CD4-positive, CD25-positive, alpha-beta regulatory T cell (primary cell): ENCODE measurements at regions not wholly inside any gene's neighbourhood (a gene's known extent, or its start where the extent isn't known, plus 50 kb on each side); places are given as distances from the start of the nearest gene placed in this dataset.
"Not testable (repeated sequence)": the region's sequence is repeated elsewhere in the genome, so short reads cannot be mapped to it uniquely, and the experiment has no call there.

ENCODE experiments used
- ATAC-seq, 2 donors: fragments of 150-1000 bp; cut with Tn5 transposase; one replicate each; pipeline ENCODE4 v1.10.0; 2021; ENCODE audit warnings: low read depth in 2 of 2, moderate number of reproducible peaks in 2 of 2, moderate library complexity in 1 of 2
- DNase-seq, 3 donors: peaks; one replicate each; pipeline versions ENCODE4 v3.0.0 to v3.0.0-alpha.2; 2012 to 2022; ENCODE audit warnings: mixed read lengths in 1 of 3
- H3K27ac ChIP-seq: one replicate; pipeline ENCODE4 v1.7.0; 2013; ENCODE audit warnings: mild to moderate bottlenecking, low read length; ENCODE audit not compliant: insufficient read depth, poor library complexity, severe bottlenecking
- H3K27me3 ChIP-seq: one replicate; pipeline ENCODE4 v1.7.0; 2013; ENCODE audit warnings: low read length; ENCODE audit not compliant: control insufficient read depth, insufficient read depth
- H3K36me3 ChIP-seq: one replicate; pipeline ENCODE4 v1.7.0; 2013; ENCODE audit warnings: mild to moderate bottlenecking, low read length, moderate library complexity; ENCODE audit not compliant: control insufficient read depth, insufficient read depth
- H3K4me1 ChIP-seq: 2 replicates; pipeline ENCODE4 v1.7.0; 2013; ENCODE audit warnings: mild to moderate bottlenecking, low read length; ENCODE audit not compliant: insufficient read depth, control insufficient read depth, poor library complexity, severe bottlenecking
- H3K4me3 ChIP-seq: one replicate; pipeline ENCODE4 v1.7.0; 2013; ENCODE audit warnings: low read depth, mild to moderate bottlenecking, low read length, moderate library complexity
- H3K9me3 ChIP-seq, 2 experiments: 1 replicate in 1 of 2; 2 replicates in 1 of 2; pipeline ENCODE4 v1.7.0; 2013; ENCODE audit warnings: low read length in 2 of 2, mild to moderate bottlenecking in 1 of 2, moderate library complexity in 1 of 2; ENCODE audit not compliant: control insufficient read depth in 2 of 2
- H3K27ac Mint-ChIP-seq, 3 donors: one replicate each; pipeline ENCODE4 v1.8.0; 2020 to 2022; ENCODE audit warnings: mild to moderate bottlenecking in 3 of 3, mixed read lengths in 3 of 3, moderate library complexity in 2 of 3
- H3K27me3 Mint-ChIP-seq: one replicate; pipeline ENCODE4 v1.8.0; 2022; ENCODE audit warnings: mild to moderate bottlenecking, mixed read lengths
- H3K36me3 Mint-ChIP-seq: one replicate; pipeline ENCODE4 v1.8.0; 2020; ENCODE audit warnings: mixed read lengths
- H3K4me1 Mint-ChIP-seq, 4 donors: one replicate each; pipeline ENCODE4 v1.8.0; 2020 to 2022; ENCODE audit warnings: mixed read lengths in 4 of 4, mild to moderate bottlenecking in 1 of 4
- H3K4me3 Mint-ChIP-seq, 4 donors: one replicate each; pipeline ENCODE4 v1.8.0; 2020 to 2022; ENCODE audit warnings: mild to moderate bottlenecking in 4 of 4, mixed read lengths in 4 of 4, moderate library complexity in 3 of 4
- H3K9me3 Mint-ChIP-seq, 7 donors: one replicate each; pipeline ENCODE4 v1.8.0; 2020 to 2022; ENCODE audit warnings: mixed read lengths in 7 of 7, mild to moderate bottlenecking in 3 of 7, moderate library complexity in 2 of 7

- H3K27ac Mint-ChIP-seq = no peak overlapping the region
- H3K27me3 Mint-ChIP-seq = no peaks in the 10 kb centered on the region
- no peak overlapping the region for H3K27ac ChIP-seq
- H3K9me3 ChIP-seq = no peaks in the 10 kb centered on the region
- no peaks in the 10 kb centered on the region for H3K4me1 Mint-ChIP-seq
- ATAC-seq (no peak), DNase-seq (no peak)
- peaks cover 0 to 5% (median 2%) of the 10 kb centered on the region in 7 donors for H3K9me3 Mint-ChIP-seq
- H3K36me3 ChIP-seq = no peaks in the 10 kb centered on the region
- H3K4me3 Mint-ChIP-seq = no peak overlapping the region
- no peaks in the 10 kb centered on the region for H3K27me3 ChIP-seq
- no peaks in the 10 kb centered on the region for H3K36me3 Mint-ChIP-seq
- no peaks in the 10 kb centered on the region for H3K4me1 ChIP-seq
- no peak overlapping the region for H3K4me3 ChIP-seq
Observed at GRCh38 chr3:145013931-145014330, 1042.3 kb downstream of the DIPK2A start.

GRCh38 chr3:145015253-145015652 is 1043.6 kb downstream of the DIPK2A start:
- Mint-ChIP-seq H3K27ac (no peak overlapping the region), H3K27me3 (no peaks in the 10 kb centered on the region), H3K9me3 (peaks cover 0 to 4% (median 2%) of the 10 kb centered on the region in 7 donors), H3K36me3 (no peaks in the 10 kb centered on the region), H3K4me3 (no peak overlapping the region), H3K4me1 (no peaks in the 10 kb centered on the region)
- Histone ChIP-seq H3K4me1 (no peaks in the 10 kb centered on the region), H3K36me3 (no peaks in the 10 kb centered on the region), H3K9me3 (no peaks in the 10 kb centered on the region), H3K27me3 (no peaks in the 10 kb centered on the region), H3K4me3 (no peak overlapping the region), H3K27ac (no peak overlapping the region)
- no peak for ATAC-seq
- no peak for DNase-seq

- Mint-ChIP-seq H3K4me3 (no peak overlapping the region), H3K36me3 (no peaks in the 10 kb centered on the region)
- H3K27me3 ChIP-seq = no peaks in the 10 kb centered on the region
Observed at GRCh38 chr3:145017959-145018358, 1046.3 kb downstream of the DIPK2A start.

GRCh38 chr3:145022447-145022846 is 1050.8 kb downstream of the DIPK2A start:
- Mint-ChIP-seq H3K27me3 (no peaks in the 10 kb centered on the region), H3K4me1 (no peaks in the 10 kb centered on the region), H3K4me3 (no peak overlapping the region), H3K27ac (no peak overlapping the region), H3K36me3 (no peaks in the 10 kb centered on the region), H3K9me3 (peaks cover 0 to 11% (median 4%) of the 10 kb centered on the region in 7 donors)
- no peaks in the 10 kb centered on the region for H3K36me3 ChIP-seq
- H3K27me3 ChIP-seq = no peaks in the 10 kb centered on the region
- H3K4me1 ChIP-seq = no peaks in the 10 kb centered on the region
- ATAC-seq = no peak
- H3K4me3 ChIP-seq = no peak overlapping the region
- no peak overlapping the region for H3K27ac ChIP-seq
- H3K9me3 ChIP-seq = no peaks in the 10 kb centered on the region
- no peak for DNase-seq

More at GRCh38 chr3:145017959-145018358, 1046.3 kb downstream of the DIPK2A start:
- Histone ChIP-seq H3K27ac (no peak overlapping the region), H3K36me3 (no peaks in the 10 kb centered on the region), H3K4me1 (no peaks in the 10 kb centered on the region), H3K4me3 (no peak overlapping the region), H3K9me3 (no peaks in the 10 kb centered on the region)
- Mint-ChIP-seq H3K9me3 (peaks cover 0 to 5% (median 2%) of the 10 kb centered on the region in 7 donors), H3K4me1 (no peaks in the 10 kb centered on the region), H3K27me3 (no peaks in the 10 kb centered on the region), H3K27ac (no peak overlapping the region)
- DNase-seq = no peak
- no peak for ATAC-seq

GRCh38 chr3:145024700-145025099 is 1053.1 kb downstream of the DIPK2A start:
- H3K27ac Mint-ChIP-seq = no peak overlapping the region
- Histone ChIP-seq H3K9me3 (no peaks in the 10 kb centered on the region), H3K27me3 (no peaks in the 10 kb centered on the region), H3K36me3 (no peaks in the 10 kb centered on the region), H3K27ac (no peak overlapping the region), H3K4me1 (no peaks in the 10 kb centered on the region), H3K4me3 (no peak overlapping the region)
- no peaks in the 10 kb centered on the region for H3K36me3 Mint-ChIP-seq
- H3K4me1 Mint-ChIP-seq = no peaks in the 10 kb centered on the region
- no peak for DNase-seq
- ATAC-seq = no peak
- no peaks in the 10 kb centered on the region for H3K27me3 Mint-ChIP-seq
- H3K9me3 Mint-ChIP-seq = peaks cover 0 to 21% (median 4%) of the 10 kb centered on the region in 7 donors
- H3K4me3 Mint-ChIP-seq = no peak overlapping the region

GRCh38 chr3:145027186-145027585 is 1055.6 kb downstream of the DIPK2A start:
- not testable (repeated sequence) for H3K4me1 Mint-ChIP-seq, H3K9me3 ChIP-seq, H3K36me3 Mint-ChIP-seq, H3K27me3 Mint-ChIP-seq, H3K27me3 ChIP-seq, ATAC-seq, H3K36me3 ChIP-seq, DNase-seq, H3K27ac ChIP-seq, H3K4me3 ChIP-seq, H3K4me3 Mint-ChIP-seq, H3K27ac Mint-ChIP-seq, H3K4me1 ChIP-seq
- peaks cover 0 to 21% (median 4%) of the 10 kb centered on the region in 7 donors for H3K9me3 Mint-ChIP-seq

- H3K9me3 Mint-ChIP-seq = peaks cover 0 to 8% (median 2%) of the 10 kb centered on the region in 7 donors
- peaks cover 0 to 3% of the 10 kb centered on the region in 2 experiments for H3K9me3 ChIP-seq
- H3K27ac Mint-ChIP-seq = no peak overlapping the region
- no peaks in the 10 kb centered on the region for H3K27me3 ChIP-seq
- H3K4me3 ChIP-seq = no peak overlapping the region
- H3K4me1 Mint-ChIP-seq = no peaks in the 10 kb centered on the region
- no peaks in the 10 kb centered on the region for H3K27me3 Mint-ChIP-seq
- no peaks in the 10 kb centered on the region for H3K4me1 ChIP-seq
- H3K36me3 ChIP-seq = no peaks in the 10 kb centered on the region
- no peak overlapping the region for H3K4me3 Mint-ChIP-seq
- H3K27ac ChIP-seq = no peak overlapping the region
- DNase-seq = no peak
- H3K36me3 Mint-ChIP-seq = no peaks in the 10 kb centered on the region
- no peak for ATAC-seq
Observed at GRCh38 chr3:145032791-145033190, 1061.2 kb downstream of the DIPK2A start.

- ATAC-seq = no peak
- Histone ChIP-seq H3K36me3 (no peaks in the 10 kb centered on the region), H3K27ac (no peak overlapping the region), H3K4me3 (no peak overlapping the region), H3K9me3 (peaks cover 0 to 3% of the 10 kb centered on the region in 2 experiments), H3K4me1 (no peaks in the 10 kb centered on the region), H3K27me3 (no peaks in the 10 kb centered on the region)
- H3K27ac Mint-ChIP-seq = no peak overlapping the region
- H3K36me3 Mint-ChIP-seq = no peaks in the 10 kb centered on the region
- H3K9me3 Mint-ChIP-seq = peaks cover 0 to 10% (median 3%) of the 10 kb centered on the region in 7 donors
- no peaks in the 10 kb centered on the region for H3K27me3 Mint-ChIP-seq
- no peaks in the 10 kb centered on the region for H3K4me1 Mint-ChIP-seq
- DNase-seq = no peak
- H3K4me3 Mint-ChIP-seq = no peak overlapping the region
Observed at GRCh38 chr3:145035682-145036081, 1064.1 kb downstream of the DIPK2A start.
